ENCODE measurements at regions not wholly inside any gene's neighbourhood (a gene's known extent, or its start where the extent isn't known, plus 50 kb on each side); places are given as distances from the start of the nearest gene placed in this dataset.

- no peak for TF ChIP-seq CHD7 (IDR thresholded peaks at IDR 0.05; ENCODE audit: insufficient replicate concordance, low read length)
- TF ChIP-seq POLR2A (IDR thresholded peaks at IDR 0.05; ENCODE audit: control extremely low read depth in 1 of 2, low read depth in 2 of 2, low read length in 2 of 2) = no peak
- no peak for TF ChIP-seq NRF1 (IDR thresholded peaks at IDR 0.05; ENCODE audit: low read depth, low read length)
- TF ChIP-seq SP2 (IDR thresholded peaks at IDR 0.05; ENCODE audit: low read length) = no peak
- TF ChIP-seq TCF12 (IDR thresholded peaks at IDR 0.05; ENCODE audit: low read depth, low read length) = no peak
- TF ChIP-seq PHF8 (conservative IDR thresholded peaks at IDR 0.05; ENCODE audit: low read depth, low read length) = no peak
Observed at GRCh38 chr1:56289260-56289659, 290.1 kb downstream of the PLPP3 start (continued).
